ENCODE measurements at regions not wholly inside any gene's neighbourhood (a gene's known extent, or its start where the extent isn't known, plus 50 kb on each side); places are given as distances from the start of the nearest gene placed in this dataset.

- H3K9me3 ChIP-seq (ENCODE audit: control extremely low read depth in 1 of 3, control insufficient read depth in 2 of 3, insufficient read depth in 1 of 3, low read length in 2 of 3), result peaks cover 0 to 4% (median 0%) of the 10 kb centered on the region in 3 donors
- WGBS (ENCODE audit: insufficient coverage), result no CpG with 5 or more reads among the region's 3 CpGs
- H3K27me3 ChIP-seq (replicated peaks in 1 of 4; ENCODE audit: control extremely low read depth in 1 of 4, control insufficient read depth in 3 of 4, insufficient read depth in 4 of 4, low read length in 3 of 4), result no peaks in the 10 kb centered on the region
- Mint-ChIP-seq H3K27ac (no peak overlapping the region), H3K4me1 (no peaks in the 10 kb centered on the region), H3K27me3 (no peaks in the 10 kb centered on the region), H3K9me3 (ENCODE audit: insufficient read depth) (no peaks in the 10 kb centered on the region), H3K4me3 (no peak overlapping the region)
- ATAC-seq (ENCODE audit: low read depth) (no peak), DNase-seq (no peak)
- no peaks in the 10 kb centered on the region for H3K36me3 ChIP-seq (replicated peaks in 1 of 2; ENCODE audit: control extremely low read depth in 1 of 2, control insufficient read depth in 1 of 2, extremely low read depth in 1 of 2, insufficient read depth in 2 of 2, low read length in 1 of 2)
- no peak overlapping the region for H3K27ac ChIP-seq (ENCODE audit: low read length in 2 of 2)
- H3K9ac ChIP-seq (ENCODE audit: low read length), result no peak overlapping the region
- no peaks in the 10 kb centered on the region for H4K20me1 ChIP-seq (ENCODE audit: control insufficient read depth, insufficient read depth, low read length, poor library complexity, severe bottlenecking)
- no peak overlapping the region for H2AFZ ChIP-seq (ENCODE audit: insufficient read depth, low read depth, low read length, poor library complexity, severe bottlenecking)
- no peak overlapping the region for H3K4me2 ChIP-seq (replicated peaks; ENCODE audit: low read depth, low read length, poor library complexity, severe bottlenecking)
- ChIA-PET CTCF (interaction anchor here (0.5 kb wide), 1 partner anchor 43 kb away, joined by 3 read pairs; no protein-coding TSS in a partner anchor), POLR2A (no interaction called here)
- H3K79me2 ChIP-seq (ENCODE audit: control insufficient read depth, insufficient read depth, low read length), result no peaks in the 10 kb centered on the region
- no peak overlapping the region for H3K4me3 ChIP-seq (ENCODE audit: control extremely low read depth in 1 of 5, extremely low read depth in 1 of 5, insufficient read depth in 1 of 5, low read depth in 2 of 5, low read length in 4 of 5)
- no peaks in the 10 kb centered on the region for H3K4me1 ChIP-seq (ENCODE audit: control insufficient read depth in 2 of 2, insufficient read depth in 2 of 2, low read length in 2 of 2)
- intact Hi-C loops (cut with micrococcal nuclease), result no loop called here
- TF ChIP-seq CTCF (IDR thresholded peaks at IDR 0.05) (no peak), EZH2 (IDR thresholded peaks at IDR 0.05; ENCODE audit: borderline replicate concordance, insufficient read depth, low read depth, low read length, poor library complexity, severe bottlenecking) (no peak)
These were observed 162.7 kb downstream of the AKR1D1 start for GRCh38 chr7:138238734-138239659.

GRCh38 chr7:138243430-138243829, 167.2 kb downstream of the AKR1D1 start:
- Mint-ChIP-seq H3K9me3 (ENCODE audit: insufficient read depth) (peaks cover 4% of the 10 kb centered on the region), H3K27ac (no peak overlapping the region), H3K4me1 (no peaks in the 10 kb centered on the region), H3K4me3 (no peak overlapping the region), H3K27me3 (no peaks in the 10 kb centered on the region)
- no peak overlapping the region for H3K9ac ChIP-seq (ENCODE audit: low read length)
- no peaks in the 10 kb centered on the region for H4K20me1 ChIP-seq (ENCODE audit: control insufficient read depth, insufficient read depth, low read length, poor library complexity, severe bottlenecking)
- no peak overlapping the region for H3K27ac ChIP-seq (ENCODE audit: low read length in 2 of 2)
- H2AFZ ChIP-seq (ENCODE audit: insufficient read depth, low read depth, low read length, poor library complexity, severe bottlenecking), result no peak overlapping the region
- intact Hi-C loops (cut with micrococcal nuclease), result no loop called here
- DNase-seq, result no peak
- no peaks in the 10 kb centered on the region for H3K36me3 ChIP-seq (replicated peaks in 1 of 2; ENCODE audit: control extremely low read depth in 1 of 2, control insufficient read depth in 1 of 2, extremely low read depth in 1 of 2, insufficient read depth in 2 of 2, low read length in 1 of 2)
- WGBS (ENCODE audit: insufficient coverage), result 92% methylated on average over 3 of the region's 5 CpGs
- ChIA-PET POLR2A (no interaction called here), CTCF (no interaction called here)
- H3K79me2 ChIP-seq (ENCODE audit: control insufficient read depth, insufficient read depth, low read length), result no peaks in the 10 kb centered on the region
- H3K4me2 ChIP-seq (replicated peaks; ENCODE audit: low read depth, low read length, poor library complexity, severe bottlenecking), result no peak overlapping the region
- no peak for ATAC-seq (ENCODE audit: low read depth)
- H3K9me3 ChIP-seq (ENCODE audit: control extremely low read depth in 1 of 3, control insufficient read depth in 2 of 3, insufficient read depth in 1 of 3, low read length in 2 of 3), result peaks cover 0 to 5% (median 5%) of the 10 kb centered on the region in 3 donors
- TF ChIP-seq CTCF (IDR thresholded peaks at IDR 0.05) (no peak), EZH2 (IDR thresholded peaks at IDR 0.05; ENCODE audit: borderline replicate concordance, insufficient read depth, low read depth, low read length, poor library complexity, severe bottlenecking) (no peak)
- H3K4me3 ChIP-seq (ENCODE audit: control extremely low read depth in 1 of 5, extremely low read depth in 1 of 5, insufficient read depth in 1 of 5, low read depth in 2 of 5, low read length in 4 of 5), result no peak overlapping the region
- no peaks in the 10 kb centered on the region for H3K4me1 ChIP-seq (ENCODE audit: control insufficient read depth in 2 of 2, insufficient read depth in 2 of 2, low read length in 2 of 2)
- H3K27me3 ChIP-seq (replicated peaks in 1 of 4; ENCODE audit: control extremely low read depth in 1 of 4, control insufficient read depth in 3 of 4, insufficient read depth in 4 of 4, low read length in 3 of 4), result no peaks in the 10 kb centered on the region
